ENCODE measurements at regions not wholly inside any gene's neighbourhood (a gene's known extent, or its start where the extent isn't known, plus 50 kb on each side); places are given as distances from the start of the nearest gene placed in this dataset.

GRCh38 chr7:156478486-156478885 lies 162.1 kb upstream of the RNF32 start:
- Mint-ChIP-seq H3K4me3 (no peak overlapping the region), H3K27me3 (peaks cover 52% of the 10 kb centered on the region), H3K27ac (no peak overlapping the region), H3K4me1 (peaks cover 2% of the 10 kb centered on the region), H3K36me3 (ENCODE audit: low read depth) (no peaks in the 10 kb centered on the region)
- ATAC-seq (no peak), DNase-seq (no peak)
- H3K9me3 ChIP-seq (ENCODE audit: control insufficient read depth, low read length, poor library complexity, severe bottlenecking), result no peaks in the 10 kb centered on the region

- no peaks in the 10 kb centered on the region for H3K4me1 Mint-ChIP-seq
- no peaks in the 10 kb centered on the region for H3K36me3 Mint-ChIP-seq (ENCODE audit: low read depth)
- no peak overlapping the region for H3K27ac Mint-ChIP-seq
- H3K27me3 Mint-ChIP-seq, result peaks cover 46% of the 10 kb centered on the region
- no peak for ATAC-seq
- no peaks in the 10 kb centered on the region for H3K9me3 ChIP-seq (ENCODE audit: control insufficient read depth, low read length, poor library complexity, severe bottlenecking)
- no peak for DNase-seq
- H3K4me3 Mint-ChIP-seq, result no peak overlapping the region
These were observed 164.9 kb upstream of the RNF32 start for GRCh38 chr7:156475666-156476065.

GRCh38 chr7:156475179-156475578 lies 165.4 kb upstream of the RNF32 start:
- H3K36me3 Mint-ChIP-seq (ENCODE audit: low read depth), result no peaks in the 10 kb centered on the region

GRCh38 chr7:156474241-156474743 lies 166.3 kb upstream of the RNF32 start:
- DNase-seq (no peak), ATAC-seq (no peak)
- H3K36me3 Mint-ChIP-seq (ENCODE audit: low read depth), result no peaks in the 10 kb centered on the region
- H3K9me3 ChIP-seq (ENCODE audit: control insufficient read depth, low read length, poor library complexity, severe bottlenecking), result no peaks in the 10 kb centered on the region
- H3K4me3 Mint-ChIP-seq, result no peak overlapping the region
- peaks cover 37% of the 10 kb centered on the region for H3K27me3 Mint-ChIP-seq
- no peak overlapping the region for H3K27ac Mint-ChIP-seq
- no peaks in the 10 kb centered on the region for H3K4me1 Mint-ChIP-seq

More at GRCh38 chr7:156475179-156475578, 165.4 kb upstream of the RNF32 start:
- no peak overlapping the region for H3K27ac Mint-ChIP-seq
- H3K4me3 Mint-ChIP-seq, result no peak overlapping the region
- no peaks in the 10 kb centered on the region for H3K9me3 ChIP-seq (ENCODE audit: control insufficient read depth, low read length, poor library complexity, severe bottlenecking)
- ATAC-seq, result no peak
- no peaks in the 10 kb centered on the region for H3K4me1 Mint-ChIP-seq
- peaks cover 41% of the 10 kb centered on the region for H3K27me3 Mint-ChIP-seq
- DNase-seq, result no peak

- no peaks in the 10 kb centered on the region for H3K4me1 Mint-ChIP-seq
- peaks cover 37% of the 10 kb centered on the region for H3K27me3 Mint-ChIP-seq
- H3K4me3 Mint-ChIP-seq, result no peak overlapping the region
- H3K9me3 ChIP-seq (ENCODE audit: control insufficient read depth, low read length, poor library complexity, severe bottlenecking), result no peaks in the 10 kb centered on the region
- no peak for ATAC-seq
- DNase-seq, result no peak
- H3K27ac Mint-ChIP-seq, result no peak overlapping the region
- H3K36me3 Mint-ChIP-seq (ENCODE audit: low read depth), result no peaks in the 10 kb centered on the region
These were observed 166.9 kb upstream of the RNF32 start for GRCh38 chr7:156473476-156474240.

- H3K36me3 Mint-ChIP-seq (ENCODE audit: low read depth), result no peaks in the 10 kb centered on the region
- ATAC-seq (no peak), DNase-seq (no peak)
- no peak overlapping the region for H3K4me3 Mint-ChIP-seq
- peaks cover 28% of the 10 kb centered on the region for H3K27me3 Mint-ChIP-seq
- no peaks in the 10 kb centered on the region for H3K4me1 Mint-ChIP-seq
- H3K27ac Mint-ChIP-seq, result no peak overlapping the region
- no peaks in the 10 kb centered on the region for H3K9me3 ChIP-seq (ENCODE audit: control insufficient read depth, low read length, poor library complexity, severe bottlenecking)
These were observed 168.3 kb upstream of the RNF32 start for GRCh38 chr7:156472267-156472666.

GRCh38 chr7:156470399-156471320 lies 169.9 kb upstream of the RNF32 start:
- no peak for DNase-seq
- H3K27ac Mint-ChIP-seq, result no peak overlapping the region
- no peak for ATAC-seq
- no peaks in the 10 kb centered on the region for H3K4me1 Mint-ChIP-seq
- no peaks in the 10 kb centered on the region for H3K36me3 Mint-ChIP-seq (ENCODE audit: low read depth)
- no peaks in the 10 kb centered on the region for H3K9me3 ChIP-seq (ENCODE audit: control insufficient read depth, low read length, poor library complexity, severe bottlenecking)
- peaks cover 26% of the 10 kb centered on the region for H3K27me3 Mint-ChIP-seq
- H3K4me3 Mint-ChIP-seq, result no peak overlapping the region

- Mint-ChIP-seq H3K4me3 (no peak overlapping the region), H3K27me3 (peaks cover 27% of the 10 kb centered on the region), H3K36me3 (ENCODE audit: low read depth) (no peaks in the 10 kb centered on the region), H3K27ac (no peak overlapping the region), H3K4me1 (no peaks in the 10 kb centered on the region)
- H3K9me3 ChIP-seq (ENCODE audit: control insufficient read depth, low read length, poor library complexity, severe bottlenecking), result no peaks in the 10 kb centered on the region
- ATAC-seq (no peak), DNase-seq (no peak)
These were observed 173.5 kb upstream of the RNF32 start for GRCh38 chr7:156466955-156467625.

GRCh38 chr7:156466272-156466671 lies 174.3 kb upstream of the RNF32 start:
- Mint-ChIP-seq H3K27me3 (peaks cover 20% of the 10 kb centered on the region), H3K36me3 (ENCODE audit: low read depth) (no peaks in the 10 kb centered on the region), H3K4me1 (no peaks in the 10 kb centered on the region), H3K4me3 (no peak overlapping the region), H3K27ac (no peak overlapping the region)
- no peaks in the 10 kb centered on the region for H3K9me3 ChIP-seq (ENCODE audit: control insufficient read depth, low read length, poor library complexity, severe bottlenecking)
- no peak for DNase-seq
- ATAC-seq, result no peak

GRCh38 chr7:156465186-156465585 lies 175.4 kb upstream of the RNF32 start:
- H3K9me3 ChIP-seq (ENCODE audit: control insufficient read depth, low read length, poor library complexity, severe bottlenecking), result no peaks in the 10 kb centered on the region
- Mint-ChIP-seq H3K36me3 (ENCODE audit: low read depth) (no peaks in the 10 kb centered on the region), H3K27me3 (peaks cover 25% of the 10 kb centered on the region), H3K27ac (no peak overlapping the region), H3K4me3 (no peak overlapping the region), H3K4me1 (no peaks in the 10 kb centered on the region)
- DNase-seq (no peak), ATAC-seq (no peak)

- no peak for DNase-seq
- peaks cover 29% of the 10 kb centered on the region for H3K27me3 Mint-ChIP-seq
- no peak overlapping the region for H3K27ac Mint-ChIP-seq
- H3K4me3 Mint-ChIP-seq, result no peak overlapping the region
- H3K4me1 Mint-ChIP-seq, result no peaks in the 10 kb centered on the region
- H3K9me3 ChIP-seq (ENCODE audit: control insufficient read depth, low read length, poor library complexity, severe bottlenecking), result no peaks in the 10 kb centered on the region
- no peaks in the 10 kb centered on the region for H3K36me3 Mint-ChIP-seq (ENCODE audit: low read depth)
- ATAC-seq, result no peak
These were observed 176.2 kb upstream of the RNF32 start for GRCh38 chr7:156464339-156464738.

- no peak for ATAC-seq
- no peaks in the 10 kb centered on the region for H3K9me3 ChIP-seq (ENCODE audit: control insufficient read depth, low read length, poor library complexity, severe bottlenecking)
- H3K4me1 Mint-ChIP-seq, result no peaks in the 10 kb centered on the region
- no peak overlapping the region for H3K4me3 Mint-ChIP-seq
- DNase-seq, result no peak
- peaks cover 29% of the 10 kb centered on the region for H3K27me3 Mint-ChIP-seq
- H3K36me3 Mint-ChIP-seq (ENCODE audit: low read depth), result no peaks in the 10 kb centered on the region
- no peak overlapping the region for H3K27ac Mint-ChIP-seq
These were observed 177.3 kb upstream of the RNF32 start for GRCh38 chr7:156463280-156463679.
